ENCODE measurements at regions not wholly inside any gene's neighbourhood (a gene's known extent, or its start where the extent isn't known, plus 50 kb on each side); places are given as distances from the start of the nearest gene placed in this dataset.
"Not testable (repeated sequence)": the region's sequence is repeated elsewhere in the genome, so short reads cannot be mapped to it uniquely, and the experiment has no call there.

GRCh38 chr7:52652621-52653020, 382.8 kb upstream of the POM121L12 start:
- DNase-seq (ENCODE audit: low spot score): no peak
- intact Hi-C loops (cut with DNase I): no loop called here
- no peak for ATAC-seq

DNA sequence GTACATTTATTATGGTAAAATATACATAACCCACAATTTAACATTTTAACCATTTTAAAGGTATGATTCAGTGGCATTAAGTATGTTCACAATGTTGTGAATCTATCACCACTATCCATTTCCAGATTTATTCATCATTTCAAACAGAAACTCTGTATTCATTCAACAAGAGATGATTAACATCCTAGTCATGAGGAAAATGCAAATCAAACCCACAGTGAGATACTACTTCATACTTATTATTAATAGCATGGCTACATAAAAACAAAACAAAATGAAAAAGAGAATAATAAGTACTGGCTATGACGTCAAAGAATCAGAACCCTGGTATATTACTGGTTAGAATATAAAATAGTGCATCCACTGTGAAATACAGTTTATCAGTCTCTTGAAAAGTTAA, 386.6 kb upstream of the POM121L12 start:
- intact Hi-C loops (cut with DNase I): no loop called here
- ATAC-seq (no peak), DNase-seq (ENCODE audit: low spot score) (no peak)

- DNase-seq (ENCODE audit: low spot score) (no peak), ATAC-seq (no peak)
- intact Hi-C loops (cut with DNase I): no loop called here
These were observed 388.4 kb upstream of the POM121L12 start for GRCh38 chr7:52647046-52647445.

GRCh38 chr7:52639981-52640380, 395.5 kb upstream of the POM121L12 start:
- no peak for ATAC-seq
- DNase-seq (ENCODE audit: low spot score): no peak
- intact Hi-C loops (cut with DNase I): no loop called here

DNA sequence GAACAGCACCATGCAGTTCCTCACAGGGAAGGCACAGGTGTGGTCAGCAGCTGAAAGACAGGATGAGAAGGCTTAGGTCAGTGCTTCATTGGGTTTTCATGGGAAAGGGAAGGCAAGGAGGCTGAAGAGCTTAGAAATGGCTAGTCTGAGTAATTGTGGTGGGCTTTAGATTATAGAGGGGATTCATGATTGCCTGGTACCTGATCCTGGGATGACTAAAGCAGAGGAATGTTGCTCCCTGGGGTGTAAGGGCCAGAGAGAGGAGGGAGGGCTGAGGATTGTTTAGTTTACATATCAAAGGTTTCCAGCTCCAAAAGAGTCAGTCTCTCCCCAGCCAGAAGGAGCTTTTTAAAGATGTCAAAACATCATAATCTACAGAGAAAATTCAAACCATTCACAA, 396.3 kb upstream of the POM121L12 start:
- intact Hi-C loops (cut with DNase I): no loop called here
- DNase-seq (ENCODE audit: low spot score): no peak
- no peak for ATAC-seq

DNA sequence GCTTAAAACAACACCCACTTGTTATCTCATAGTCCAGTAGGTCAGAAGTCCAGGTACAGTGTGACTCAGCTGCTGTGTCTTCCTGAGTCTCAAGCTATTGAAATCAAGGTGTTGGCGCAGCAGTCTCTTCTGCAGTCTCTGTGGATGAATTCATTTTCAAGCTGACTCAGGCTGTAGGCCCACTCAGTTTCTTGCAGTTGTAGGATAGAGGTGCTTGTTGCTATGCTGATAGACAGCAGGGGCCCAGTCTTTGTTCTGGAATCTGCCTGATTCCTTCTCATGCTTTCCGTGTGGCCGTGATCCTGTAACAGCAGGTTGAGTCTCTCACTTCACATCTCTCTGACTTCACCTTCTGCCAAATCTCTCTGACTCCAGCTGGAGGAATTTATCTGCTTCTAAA, 400.4 kb upstream of the POM121L12 start:
- ATAC-seq: no peak
- intact Hi-C loops (cut with DNase I): no loop called here
- DNase-seq (ENCODE audit: low spot score): no peak

- ATAC-seq (no peak), DNase-seq (ENCODE audit: low spot score) (no peak)
These were observed 414.6 kb upstream of the POM121L12 start for GRCh38 chr7:52620849-52621248.

GRCh38 chr7:52616552-52616951, 418.9 kb upstream of the POM121L12 start:
- intact Hi-C loops (cut with DNase I): no loop called here
- no peak for ATAC-seq
- DNase-seq (ENCODE audit: low spot score): no peak

More at GRCh38 chr7:52620849-52621248, 414.6 kb upstream of the POM121L12 start:
- intact Hi-C loops (cut with DNase I): no loop called here

DNA sequence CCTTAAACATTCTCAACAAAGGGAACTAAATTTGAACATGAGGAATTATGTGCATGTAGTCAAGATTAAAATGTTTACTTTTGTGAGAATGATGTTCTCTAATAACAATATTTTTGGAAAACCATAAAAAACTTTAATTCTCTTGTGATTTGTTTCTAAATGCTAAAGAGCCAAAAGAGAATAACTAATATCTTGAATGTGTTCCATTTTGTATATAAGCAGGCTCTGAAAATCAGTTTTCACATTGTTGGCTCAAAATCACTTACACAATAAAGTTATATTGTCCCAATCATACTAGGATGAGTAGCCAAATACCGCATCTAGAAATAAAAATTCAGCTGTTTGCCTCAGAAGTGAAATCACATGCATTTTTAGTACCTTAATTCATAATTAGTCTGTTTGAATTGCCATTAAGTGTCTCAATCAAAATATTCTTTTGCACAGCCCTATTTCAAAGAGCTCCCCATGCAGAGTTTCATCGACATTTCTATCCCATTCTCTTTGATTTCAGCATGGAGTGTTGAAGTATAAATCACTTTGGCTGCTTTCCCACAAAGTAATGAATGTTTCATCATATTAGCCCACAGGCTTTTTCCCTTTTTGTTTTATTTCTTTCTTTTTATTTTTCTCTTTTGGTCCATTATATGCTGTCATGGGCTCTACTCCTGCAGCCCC, 420.3 kb upstream of the POM121L12 start:
- intact Hi-C loops (cut with DNase I): no loop called here
- DNase-seq (ENCODE audit: low spot score): no peak
- ATAC-seq: no peak

DNA sequence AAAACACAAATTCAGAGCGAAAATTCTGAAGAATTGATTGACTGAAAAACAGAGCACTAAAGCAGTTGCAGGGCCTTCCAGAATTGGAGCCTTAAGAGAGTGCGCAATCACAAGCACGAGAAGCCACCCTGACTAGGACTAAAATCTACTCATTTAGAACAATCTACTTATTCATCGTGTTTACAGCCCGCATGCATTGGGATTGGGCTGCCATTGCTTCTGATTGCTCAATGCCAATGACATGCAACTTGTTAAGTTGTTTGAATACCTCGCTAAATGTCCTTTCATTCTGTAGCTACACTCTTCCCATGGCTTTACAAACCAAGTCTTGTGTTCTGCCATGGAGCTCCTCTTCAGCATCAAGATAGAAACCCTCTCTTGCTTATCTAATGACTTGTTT, 425.9 kb upstream of the POM121L12 start:
- DNase-seq (ENCODE audit: low spot score) (no peak), ATAC-seq (no peak)
- intact Hi-C loops (cut with DNase I): no loop called here

- intact Hi-C loops (cut with DNase I): no loop called here
- DNase-seq (ENCODE audit: low spot score): no peak
- no peak for ATAC-seq
These were observed 442.7 kb upstream of the POM121L12 start for GRCh38 chr7:52592698-52593097.

DNA sequence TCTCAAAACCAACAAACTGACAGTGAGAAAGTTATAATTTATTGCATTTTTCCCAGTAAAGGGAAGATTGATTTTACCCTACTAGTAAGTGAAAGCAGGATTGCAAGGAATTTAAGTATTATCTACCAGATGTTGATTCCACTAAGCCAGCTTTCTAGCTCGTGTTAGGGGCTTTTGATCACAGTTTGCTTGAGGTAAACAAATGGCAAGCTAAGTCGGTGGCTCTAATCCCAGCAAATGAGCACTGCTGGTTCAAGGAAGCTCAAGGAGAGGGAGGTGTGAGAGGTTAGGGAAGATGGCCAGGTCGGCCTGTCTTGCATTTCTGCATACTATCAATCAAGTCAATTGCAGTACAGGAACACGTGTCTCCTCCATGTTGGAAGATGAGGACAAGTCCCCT, 448.7 kb upstream of the POM121L12 start:
- DNase-seq (ENCODE audit: low spot score) (no peak), ATAC-seq (no peak)
- intact Hi-C loops (cut with DNase I): no loop called here

GRCh38 chr7:52584041-52584440, 451.4 kb upstream of the POM121L12 start:
- intact Hi-C loops (cut with DNase I): no loop called here
- no peak for ATAC-seq
- no peak for DNase-seq (ENCODE audit: low spot score)

DNA sequence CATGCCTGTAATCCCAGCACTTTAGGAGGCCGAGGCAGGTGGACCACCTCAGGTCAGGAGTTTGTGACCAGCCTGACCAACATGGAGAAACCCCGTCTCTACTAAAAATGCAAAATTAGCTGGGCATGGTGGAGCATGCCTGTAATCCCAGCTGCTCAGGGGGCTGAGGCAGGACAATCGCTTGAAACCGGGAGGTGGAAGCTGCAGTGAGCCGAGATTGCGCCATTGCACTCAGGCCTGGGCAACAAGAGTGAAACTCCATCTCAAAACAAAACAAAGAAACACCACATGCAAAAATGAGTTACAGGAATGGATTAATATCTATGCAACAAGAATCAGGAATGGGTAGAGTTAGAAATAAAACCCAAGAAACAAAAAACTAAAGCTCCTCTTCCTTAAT, 462.3 kb upstream of the POM121L12 start:
- DNase-seq (ENCODE audit: low spot score); intact Hi-C loops (cut with DNase I); ATAC-seq: not testable (repeated sequence)

DNA sequence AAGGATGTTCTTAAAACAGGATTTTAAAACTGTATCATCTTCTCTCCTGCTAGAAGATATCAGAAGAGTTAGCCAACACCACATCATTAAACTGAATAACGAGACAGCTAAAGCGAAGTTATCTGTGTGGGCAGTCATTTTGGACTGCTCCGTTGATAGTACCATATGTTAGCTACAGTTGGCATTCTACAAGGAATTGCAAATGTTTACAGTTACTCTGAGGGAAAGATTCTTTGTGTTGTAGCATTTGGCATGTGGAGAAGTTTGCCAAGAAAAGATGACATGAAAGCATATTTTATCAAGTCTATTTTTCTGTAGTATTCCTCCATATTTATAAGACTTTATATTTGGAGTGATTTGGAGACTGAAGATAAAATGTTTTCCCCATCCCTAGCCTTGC, 464.4 kb upstream of the POM121L12 start:
- intact Hi-C loops (cut with DNase I): no loop called here
- DNase-seq (ENCODE audit: low spot score): no peak
- ATAC-seq: no peak

DNA sequence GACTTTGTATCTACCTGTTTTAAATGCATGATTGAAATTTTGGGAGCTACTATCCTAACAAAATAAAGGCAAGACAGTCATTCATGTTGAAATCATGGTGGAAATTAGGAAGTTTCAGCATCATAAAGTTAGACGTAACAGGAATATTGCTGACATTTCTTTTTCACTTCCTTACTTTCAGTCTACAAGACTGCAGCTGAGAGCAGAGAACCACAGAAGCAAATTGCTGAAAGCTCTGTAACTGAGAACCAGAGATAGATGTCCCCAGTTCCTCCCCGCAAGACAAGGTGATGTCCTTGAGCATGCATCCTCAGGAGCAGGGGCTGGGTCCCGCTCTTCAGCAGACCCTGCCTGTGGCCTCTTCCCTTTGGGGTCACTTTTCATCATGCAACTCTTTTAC, 466.3 kb upstream of the POM121L12 start:
- DNase-seq (ENCODE audit: low spot score) (no peak), ATAC-seq (no peak)
- intact Hi-C loops (cut with DNase I): no loop called here

- no peak for DNase-seq (ENCODE audit: low spot score)
- intact Hi-C loops (cut with DNase I): no loop called here
- ATAC-seq: no peak
These were observed 469.5 kb upstream of the POM121L12 start for GRCh38 chr7:52565974-52566373.

DNA sequence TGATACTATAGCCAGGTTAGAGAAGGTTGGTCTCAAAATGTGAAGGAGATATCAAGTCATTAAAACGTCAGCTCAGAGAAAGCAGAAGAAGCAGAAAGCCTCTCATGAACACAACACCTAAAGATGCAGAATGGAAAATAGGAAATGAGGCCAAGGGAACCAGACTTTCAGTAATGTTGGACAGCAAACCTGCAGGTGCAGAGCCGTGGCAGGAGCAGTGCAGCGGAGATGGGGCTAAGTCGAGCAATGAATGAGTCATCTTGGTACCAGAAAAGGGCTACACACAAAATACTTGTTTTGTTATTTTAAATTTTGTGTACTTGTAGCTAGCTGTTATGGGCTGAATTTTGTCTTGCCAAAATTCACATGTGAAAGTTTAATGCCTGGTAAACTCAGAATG, 479.6 kb upstream of the POM121L12 start:
- intact Hi-C loops (cut with DNase I): no loop called here
- DNase-seq (ENCODE audit: low spot score) (no peak), ATAC-seq (no peak)

GRCh38 chr7:52547308-52547910, 488.0 kb upstream of the POM121L12 start:
- ATAC-seq: no peak
- intact Hi-C loops (cut with DNase I): no loop called here
- DNase-seq (ENCODE audit: low spot score): no peak

- ATAC-seq; intact Hi-C loops (cut with DNase I); DNase-seq (ENCODE audit: low spot score): not testable (repeated sequence)
These were observed 494.2 kb upstream of the POM121L12 start for GRCh38 chr7:52541198-52541765.

GRCh38 chr7:52540041-52540440, 495.4 kb upstream of the POM121L12 start:
- intact Hi-C loops (cut with DNase I): no loop called here
- no peak for DNase-seq (ENCODE audit: low spot score)
- no peak for ATAC-seq
